Aorta (tissue), 5 donors: ENCODE measurements at regions not wholly inside any gene's neighbourhood (a gene's known extent, or its start where the extent isn't known, plus 50 kb on each side); places are given as distances from the start of the nearest gene placed in this dataset.

Source experiments
- ATAC-seq: fragments of 200-7000 bp; cut with Tn5 transposase; one replicate; pipeline ENCODE4 v1.9.1; 2022; ENCODE audit warnings: moderate library complexity; ENCODE audit not compliant: low FRiP score
- DNase-seq, 2 donors: peaks; one replicate each; pipeline ENCODE4 v3.0.0-alpha.2; 2020
- H3K27ac ChIP-seq, 2 donors: one replicate each; pipeline ENCODE4 v1.5.1; 2013; ENCODE audit warnings: low read length in 2 of 2, mild to moderate bottlenecking in 2 of 2, moderate library complexity in 2 of 2, control low read depth in 1 of 2, inconsistent platforms in 1 of 2, low read depth in 1 of 2
- H3K27me3 ChIP-seq, 2 donors: one replicate each; pipeline ENCODE4 v1.6.1; 2013; ENCODE audit warnings: control low read depth in 1 of 2, low read length in 1 of 2, mild to moderate bottlenecking in 1 of 2, moderate library complexity in 1 of 2; ENCODE audit not compliant: insufficient read depth in 2 of 2, control insufficient read depth in 1 of 2
- H3K36me3 ChIP-seq, 2 donors: one replicate each; pipeline ENCODE4 v1.6.1; 2013; ENCODE audit warnings: control low read depth in 1 of 2, low read length in 1 of 2, mild to moderate bottlenecking in 1 of 2; ENCODE audit not compliant: insufficient read depth in 2 of 2, control insufficient read depth in 1 of 2
- H3K4me1 ChIP-seq, 2 donors: one replicate each; pipeline ENCODE4 v1.6.1; 2013; ENCODE audit warnings: low read length in 2 of 2, control low read depth in 1 of 2, mild to moderate bottlenecking in 1 of 2, moderate library complexity in 1 of 2; ENCODE audit not compliant: insufficient read depth in 2 of 2, control insufficient read depth in 1 of 2
- H3K4me3 ChIP-seq, 2 donors: one replicate each; pipeline ENCODE4 v1.5.1; 2013; ENCODE audit warnings: low read length in 2 of 2, control low read depth in 1 of 2, mild to moderate bottlenecking in 1 of 2
- H3K9me3 ChIP-seq: one replicate; pipeline ENCODE4 v1.6.1; 2013; ENCODE audit warnings: mild to moderate bottlenecking, low read length; ENCODE audit not compliant: control insufficient read depth
- WGBS, 2 donors: extraction: QIAGEN DNeasy Blood & Tissue Kit; methylation state at CpG; one replicate each; pipeline ENCODE4 v1.1.7; 2013; 5-methylcytosine and 5-hydroxymethylcytosine counted together
- intact Hi-C, 2 donors: fragments of 100-400 bp; cut with DNase I; formaldehyde crosslinking; loops; one replicate each; pipeline versions ENCODE4 v1.14.2 to v1.15.0; 2022
- donor health status: healthy with polysubstance abuse.
- donor health status: Bipolar disorder and iron deficiency.
- donor health status: DM: no; HTN: no; CAD: no.
- donor health status: DM: no; HTN: no; CAD: no.
- donor health status: DM: yes; HTN: yes; CAD: no.

DNA sequence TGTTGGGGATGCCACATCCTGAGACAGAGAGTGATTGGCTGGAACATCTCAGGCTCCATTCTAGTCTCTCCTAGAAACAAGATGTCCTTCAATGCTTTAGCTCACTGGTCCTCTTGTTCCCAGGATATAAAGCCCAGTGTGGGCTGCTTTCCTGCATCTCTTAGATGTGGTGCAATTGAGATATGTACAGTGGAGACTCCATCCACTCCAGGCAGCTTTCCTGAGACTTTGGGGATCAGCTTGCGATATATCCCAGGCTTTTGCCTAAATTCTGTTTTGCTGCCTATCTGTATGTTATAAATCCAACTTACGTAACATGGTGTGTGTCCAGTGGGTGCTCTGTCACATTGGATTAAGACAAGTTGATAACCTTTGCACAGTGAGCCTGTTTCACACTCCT lies 264.9 kb downstream of the SUCLG1 start:
- 86 to 90% methylated on average over 2 of the region's 2 CpGs for WGBS, 2 donors
- peaks cover 0 to 2% of the 10 kb centered on the region in 2 donors for H3K27me3 ChIP-seq

GRCh38 chr2:84187258-84187657 lies 271.8 kb downstream of the SUCLG1 start:
- no peak for ATAC-seq
- DNase-seq: no peak
- H3K4me3 ChIP-seq: no peak overlapping the region

More for the DNA sequence above, 264.9 kb downstream of the SUCLG1 start:
- Histone ChIP-seq H3K36me3 (no peaks in the 10 kb centered on the region), H3K4me3 (no peak overlapping the region), H3K9me3 (no peaks in the 10 kb centered on the region), H3K27ac (no peak overlapping the region), H3K4me1 (no peaks in the 10 kb centered on the region)
- intact Hi-C loops: no loop called here
- ATAC-seq (no peak), DNase-seq (no peak)

DNA sequence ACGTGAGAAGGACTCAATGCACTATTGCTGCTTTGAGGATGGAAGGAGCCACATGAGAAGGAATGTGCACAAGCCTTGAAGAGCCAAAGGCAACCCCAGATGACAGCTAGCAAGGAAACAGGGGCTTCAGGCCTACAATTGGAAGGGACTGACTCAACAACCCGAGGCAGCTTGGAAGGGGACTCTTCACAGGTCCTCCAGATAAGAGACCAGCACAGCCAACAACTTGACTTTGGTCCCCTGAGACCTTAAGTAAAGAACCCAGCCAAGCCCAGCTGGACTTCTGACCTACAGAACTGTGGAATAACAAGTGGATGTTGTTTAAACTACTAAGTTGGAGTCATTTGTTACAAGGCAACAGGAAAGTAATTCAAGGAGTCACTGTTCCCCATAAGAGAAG lies 277.2 kb downstream of the SUCLG1 start:
- no peaks in the 10 kb centered on the region for H3K4me1 ChIP-seq
- no peaks in the 10 kb centered on the region for H3K9me3 ChIP-seq
- no peaks in the 10 kb centered on the region for H3K36me3 ChIP-seq
- WGBS, 2 donors: 28 to 34% methylated on average over 2 of the region's 2 CpGs
- H3K4me3 ChIP-seq: no peak overlapping the region
- ATAC-seq: no peak
- H3K27me3 ChIP-seq: no peaks in the 10 kb centered on the region
- H3K27ac ChIP-seq: no peak overlapping the region
- intact Hi-C loops: no loop called here
- no peak for DNase-seq

More at GRCh38 chr2:84187258-84187657, 271.8 kb downstream of the SUCLG1 start:
- WGBS, 2 donors: 23 to 26% methylated on average over 3 of the region's 3 CpGs
- Histone ChIP-seq H3K9me3 (no peaks in the 10 kb centered on the region), H3K4me1 (no peaks in the 10 kb centered on the region), H3K27ac (no peak overlapping the region), H3K27me3 (no peaks in the 10 kb centered on the region), H3K36me3 (no peaks in the 10 kb centered on the region)
- intact Hi-C loops: no loop called here

GRCh38 chr2:84177733-84178132 lies 281.3 kb downstream of the SUCLG1 start:
- intact Hi-C loops: no loop called here
- no peak overlapping the region for H3K4me3 ChIP-seq
- no peaks in the 10 kb centered on the region for H3K4me1 ChIP-seq
- H3K9me3 ChIP-seq: no peaks in the 10 kb centered on the region
- no peak for DNase-seq
- 72 to 74% methylated on average over 6 of the region's 6 CpGs for WGBS, 2 donors
- H3K36me3 ChIP-seq: no peaks in the 10 kb centered on the region
- no peak for ATAC-seq
- no peak overlapping the region for H3K27ac ChIP-seq
- H3K27me3 ChIP-seq: no peaks in the 10 kb centered on the region

DNA sequence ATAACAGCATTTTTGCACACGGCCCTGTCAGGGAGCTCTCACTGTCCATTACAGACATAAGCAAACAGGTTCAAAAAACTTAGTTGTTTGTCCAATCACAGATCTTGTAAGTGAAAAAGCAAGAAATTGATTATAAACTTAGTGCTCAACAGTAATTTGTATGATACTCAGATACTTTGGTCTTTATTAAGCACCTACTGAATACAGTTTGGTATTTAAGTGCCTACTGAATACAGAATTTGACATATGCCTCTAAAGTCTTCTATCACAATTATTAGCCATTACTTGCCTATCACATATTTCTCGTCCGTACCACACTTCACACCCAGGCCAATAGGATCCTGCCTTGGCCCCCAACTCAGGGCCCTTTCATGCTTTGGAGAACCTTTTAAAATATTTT lies 283.1 kb downstream of the SUCLG1 start:
- Histone ChIP-seq H3K4me3 (no peak overlapping the region), H3K27me3 (no peaks in the 10 kb centered on the region), H3K4me1 (no peaks in the 10 kb centered on the region), H3K36me3 (no peaks in the 10 kb centered on the region), H3K9me3 (no peaks in the 10 kb centered on the region), H3K27ac (no peak overlapping the region)
- DNase-seq: no peak
- 79 to 86% methylated on average over 3 of the region's 3 CpGs for WGBS, 2 donors
- ATAC-seq: no peak
- intact Hi-C loops: no loop called here

DNA sequence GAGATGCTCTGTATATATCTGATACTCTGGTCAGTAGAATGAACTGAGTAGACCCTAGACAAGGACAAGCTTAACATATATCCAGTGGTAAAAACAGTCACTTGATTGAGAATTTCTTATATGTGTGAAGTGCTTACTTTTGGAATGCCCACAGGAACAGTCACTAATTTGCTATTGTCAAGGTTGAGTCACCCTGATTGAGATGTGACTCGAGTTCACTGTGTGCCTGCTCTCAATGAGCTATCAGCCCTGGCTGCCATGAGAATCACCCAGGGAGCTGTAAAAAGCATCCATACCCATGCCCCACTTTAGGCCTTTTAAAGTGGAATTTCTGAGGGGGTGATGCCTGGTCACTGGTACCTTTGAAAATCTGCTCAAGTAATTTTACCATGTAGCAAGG lies 283.7 kb downstream of the SUCLG1 start:
- 35 to 52% methylated on average over 1 of the region's 1 CpG for WGBS, 2 donors
- H3K27me3 ChIP-seq: no peaks in the 10 kb centered on the region
- no peaks in the 10 kb centered on the region for H3K4me1 ChIP-seq
- H3K4me3 ChIP-seq: no peak overlapping the region
- no peaks in the 10 kb centered on the region for H3K36me3 ChIP-seq
- no peak for DNase-seq
- ATAC-seq: no peak
- intact Hi-C loops: no loop called here
- H3K9me3 ChIP-seq: no peaks in the 10 kb centered on the region
- H3K27ac ChIP-seq: no peak overlapping the region

- WGBS, 2 donors: 66 to 77% methylated on average over 1 of the region's 1 CpG
- Histone ChIP-seq H3K27me3 (no peaks in the 10 kb centered on the region), H3K9me3 (no peaks in the 10 kb centered on the region), H3K27ac (no peak overlapping the region), H3K36me3 (no peaks in the 10 kb centered on the region), H3K4me1 (no peaks in the 10 kb centered on the region), H3K4me3 (no peak overlapping the region)
- DNase-seq (no peak), ATAC-seq (no peak)
- intact Hi-C loops: no loop called here
These were observed 286.0 kb downstream of the SUCLG1 start for GRCh38 chr2:84173041-84173440.

DNA sequence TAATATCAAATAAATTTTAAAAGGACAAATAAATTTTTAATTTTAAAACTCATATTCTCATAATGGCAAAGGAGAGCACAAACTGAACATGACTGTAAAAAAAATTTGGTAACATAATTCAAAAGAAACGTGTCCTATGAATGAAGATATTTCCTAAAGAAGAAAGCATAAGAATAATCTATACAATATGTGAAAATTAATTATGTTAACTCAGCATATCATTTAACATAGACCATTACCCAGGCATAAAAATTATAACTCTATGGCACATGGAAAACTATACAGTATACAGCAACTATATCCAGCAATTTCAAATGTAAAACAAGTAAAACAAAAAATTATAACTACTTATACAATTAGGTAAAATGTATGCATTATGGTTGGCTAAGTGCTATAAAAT lies 288.1 kb downstream of the SUCLG1 start:
- ATAC-seq (no peak), DNase-seq (no peak)
- Histone ChIP-seq H3K4me3 (no peak overlapping the region), H3K36me3 (no peaks in the 10 kb centered on the region), H3K4me1 (no peaks in the 10 kb centered on the region), H3K9me3 (no peaks in the 10 kb centered on the region), H3K27me3 (no peaks in the 10 kb centered on the region), H3K27ac (no peak overlapping the region)
- intact Hi-C loops: no loop called here
- 62 to 64% methylated on average over 1 of the region's 1 CpG for WGBS, 2 donors

- Histone ChIP-seq H3K27me3 (no peaks in the 10 kb centered on the region), H3K4me3 (no peak overlapping the region), H3K27ac (no peak overlapping the region), H3K36me3 (no peaks in the 10 kb centered on the region), H3K9me3 (no peaks in the 10 kb centered on the region), H3K4me1 (no peaks in the 10 kb centered on the region)
- DNase-seq (no peak), ATAC-seq (no peak)
- intact Hi-C loops: no loop called here
- WGBS, 2 donors: 86 to 89% methylated on average over 2 of the region's 2 CpGs
These were observed 289.2 kb downstream of the SUCLG1 start for GRCh38 chr2:84169871-84170270.
